A673 (cell line): ENCODE measurements at regions not wholly inside any gene's neighbourhood (a gene's known extent, or its start where the extent isn't known, plus 50 kb on each side); places are given as distances from the start of the nearest gene placed in this dataset.

ENCODE experiments used
- BruUV-seq: library from RNA; stranded (reverse); fragments of 400-500 nt; replicated peaks from 2 replicates; lab custom pipeline; 2021; lab: Mats Ljungman, UMichigan
- CTCF ChIA-PET: fragments of 300-600 bp; sonication (Branson Sonifier 250); formaldehyde crosslinking; loops from one replicate; lab custom pipeline; 2022; ENCODE audit warnings: antibody characterized with exemption; lab: Charles Lee
- POLR2A ChIA-PET: fragments of 300-600 bp; sonication (Branson Sonifier 250); formaldehyde crosslinking; loops from one replicate; lab custom pipeline; 2022; ENCODE audit warnings: antibody characterized with exemption; ENCODE audit not compliant: low non-redundant PET; lab: Charles Lee
- DNase-seq: peaks from one replicate; pipeline ENCODE4 v3.0.0-alpha.2; 2015; ENCODE audit warnings: low spot score
- H3K27ac ChIP-seq: fragments of 200-600 bp; sonication (generic); 2 replicates; pipeline ENCODE4 v1.5.1; 2016; ENCODE audit warnings: mixed run types, low read depth, mild to moderate bottlenecking, mixed read lengths, antibody characterized with exemption, low read length; ENCODE audit not compliant: poor library complexity, severe bottlenecking
- H3K27me3 ChIP-seq: fragments of 200-600 bp; sonication (generic); replicated peaks from 2 replicates; pipeline ENCODE4 v1.6.1; 2017; ENCODE audit warnings: mixed run types, low read depth, mild to moderate bottlenecking, mixed read lengths, antibody characterized with exemption, low read length; ENCODE audit not compliant: insufficient read depth, poor library complexity
- H3K36me3 ChIP-seq: fragments of 200-600 bp; sonication (generic); 2 replicates; pipeline ENCODE4 v1.6.1; 2016; ENCODE audit warnings: mixed run types, mild to moderate bottlenecking, mixed read lengths, antibody characterized with exemption, low read length; ENCODE audit not compliant: insufficient read depth, poor library complexity, severe bottlenecking
- H3K4me1 ChIP-seq: fragments of 200-600 bp; sonication (generic); 2 replicates; pipeline ENCODE4 v1.6.1; 2017; ENCODE audit warnings: mixed run types, mild to moderate bottlenecking, mixed read lengths, antibody characterized with exemption, low read length; ENCODE audit not compliant: insufficient read depth, poor library complexity, severe bottlenecking
- H3K4me3 ChIP-seq: fragments of 200-600 bp; sonication (generic); 2 replicates; pipeline ENCODE4 v1.5.1; 2016; ENCODE audit warnings: low read depth, mixed run types, mild to moderate bottlenecking, mixed read lengths, low read length; ENCODE audit not compliant: poor library complexity, severe bottlenecking
- H3K9me3 ChIP-seq: fragments of 200-600 bp; sonication (generic); 2 replicates; pipeline ENCODE4 v1.6.1; 2016; ENCODE audit warnings: mixed run types, low read depth, mild to moderate bottlenecking, mixed read lengths, antibody characterized with exemption, low read length; ENCODE audit not compliant: poor library complexity, severe bottlenecking
- CTCF ChIP-seq: fragments of 300-800, 200-600 bp; sonication (generic); conservative IDR thresholded peaks from 2 replicates; pipeline ENCODE4 v1.5.1; 2017; ENCODE audit warnings: low read depth, mild to moderate bottlenecking, antibody characterized with exemption, low read length, moderate library complexity, mixed read lengths
- EZH2 ChIP-seq: fragments of 200-600 bp; sonication (generic); IDR thresholded peaks from 2 replicates; pipeline ENCODE4 v1.6.1; 2017; ENCODE audit warnings: borderline replicate concordance, low read depth, mild to moderate bottlenecking, mixed read lengths, antibody characterized with exemption, low read length; ENCODE audit not compliant: poor library complexity, severe bottlenecking
- intact Hi-C: fragments of 100-400 bp; cut with micrococcal nuclease; formaldehyde crosslinking; loops from one replicate; pipeline ENCODE4 v1.10.0; 2022; ENCODE audit not compliant: unreplicated experiment

- Histone ChIP-seq H3K36me3 (no peaks in the 10 kb centered on the region), H3K9me3 (no peaks in the 10 kb centered on the region), H3K27me3 (no peaks in the 10 kb centered on the region), H3K4me3 (no peak overlapping the region), H3K27ac (no peak overlapping the region), H3K4me1 (no peaks in the 10 kb centered on the region)
- no peak for TF ChIP-seq CTCF
- TF ChIP-seq EZH2, result no peak
- CTCF ChIA-PET, result no interaction called here
- POLR2A ChIA-PET, result no interaction called here
- intact Hi-C loops, result no loop called here
- DNase-seq, result no peak
- BruUV-seq, result no TSS peak
Measured at GRCh38 chr5:99675974-99676373, 747.2 kb upstream of the CHD1 start.

GRCh38 chr5:99674101-99674500 is 745.3 kb upstream of the CHD1 start:
- ChIA-PET POLR2A (no interaction called here), CTCF (no interaction called here)
- H3K9me3 ChIP-seq, result no peaks in the 10 kb centered on the region
- H3K4me1 ChIP-seq, result no peaks in the 10 kb centered on the region
- TF ChIP-seq CTCF (no peak), EZH2 (no peak)
- no peak overlapping the region for H3K27ac ChIP-seq
- DNase-seq, result no peak
- no peaks in the 10 kb centered on the region for H3K27me3 ChIP-seq
- no TSS peak for BruUV-seq
- H3K4me3 ChIP-seq, result no peak overlapping the region
- intact Hi-C loops, result no loop called here
- H3K36me3 ChIP-seq, result no peaks in the 10 kb centered on the region

- no peak overlapping the region for H3K4me3 ChIP-seq
- H3K36me3 ChIP-seq, result no peaks in the 10 kb centered on the region
- intact Hi-C loops, result no loop called here
- ChIA-PET POLR2A (no interaction called here), CTCF (no interaction called here)
- no peaks in the 10 kb centered on the region for H3K27me3 ChIP-seq
- BruUV-seq, result no TSS peak
- no peak for TF ChIP-seq EZH2
- TF ChIP-seq CTCF, result no peak
- H3K27ac ChIP-seq, result no peak overlapping the region
- no peaks in the 10 kb centered on the region for H3K4me1 ChIP-seq
- H3K9me3 ChIP-seq, result no peaks in the 10 kb centered on the region
- DNase-seq, result no peak
Measured at GRCh38 chr5:99664972-99665371, 736.2 kb upstream of the CHD1 start.

- Histone ChIP-seq H3K4me3 (no peak overlapping the region), H3K27ac (no peak overlapping the region), H3K9me3 (no peaks in the 10 kb centered on the region), H3K36me3 (no peaks in the 10 kb centered on the region), H3K27me3 (no peaks in the 10 kb centered on the region), H3K4me1 (no peaks in the 10 kb centered on the region)
- BruUV-seq, result no TSS peak
- no peak for DNase-seq
- intact Hi-C loops, result no loop called here
- ChIA-PET POLR2A (no interaction called here), CTCF (no interaction called here)
- TF ChIP-seq CTCF, result no peak
- no peak for TF ChIP-seq EZH2
Measured at GRCh38 chr5:99651298-99651697, 722.5 kb upstream of the CHD1 start.
